ENCODE measurements at regions not wholly inside any gene's neighbourhood (a gene's known extent, or its start where the extent isn't known, plus 50 kb on each side); places are given as distances from the start of the nearest gene placed in this dataset.

DNA sequence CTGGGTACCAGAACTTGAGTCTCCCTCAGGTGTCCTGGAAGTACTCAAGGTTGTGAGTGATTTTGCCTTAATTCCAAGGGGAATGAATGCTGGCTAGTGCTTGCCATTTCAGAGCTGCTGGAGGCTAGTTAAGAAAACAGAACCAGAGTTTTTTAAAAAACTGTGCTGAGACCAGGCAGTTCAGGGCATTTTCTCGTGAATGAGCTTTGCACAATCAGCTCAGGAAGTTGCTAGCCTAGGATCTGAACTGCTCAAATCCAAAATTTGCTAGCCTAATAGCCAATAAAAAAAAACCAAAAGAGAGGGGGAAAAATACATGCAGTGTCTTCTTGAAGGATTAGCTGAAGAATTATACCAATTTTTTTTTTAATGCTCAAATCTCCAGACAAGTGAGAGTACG, 292.7 kb downstream of the FBXW7 start:
- TF ChIP-seq, protein P1, sequence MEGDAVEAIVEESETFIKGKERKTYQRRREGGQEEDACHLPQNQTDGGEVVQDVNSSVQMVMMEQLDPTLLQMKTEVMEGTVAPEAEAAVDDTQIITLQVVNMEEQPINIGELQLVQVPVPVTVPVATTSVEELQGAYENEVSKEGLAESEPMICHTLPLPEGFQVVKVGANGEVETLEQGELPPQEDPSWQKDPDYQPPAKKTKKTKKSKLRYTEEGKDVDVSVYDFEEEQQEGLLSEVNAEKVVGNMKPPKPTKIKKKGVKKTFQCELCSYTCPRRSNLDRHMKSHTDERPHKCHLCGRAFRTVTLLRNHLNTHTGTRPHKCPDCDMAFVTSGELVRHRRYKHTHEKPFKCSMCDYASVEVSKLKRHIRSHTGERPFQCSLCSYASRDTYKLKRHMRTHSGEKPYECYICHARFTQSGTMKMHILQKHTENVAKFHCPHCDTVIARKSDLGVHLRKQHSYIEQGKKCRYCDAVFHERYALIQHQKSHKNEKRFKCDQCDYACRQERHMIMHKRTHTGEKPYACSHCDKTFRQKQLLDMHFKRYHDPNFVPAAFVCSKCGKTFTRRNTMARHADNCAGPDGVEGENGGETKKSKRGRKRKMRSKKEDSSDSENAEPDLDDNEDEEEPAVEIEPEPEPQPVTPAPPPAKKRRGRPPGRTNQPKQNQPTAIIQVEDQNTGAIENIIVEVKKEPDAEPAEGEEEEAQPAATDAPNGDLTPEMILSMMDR (conservative IDR thresholded peaks at IDR 0.05; ENCODE audit: low read length), result no peak
- TF ChIP-seq EZH2phosphoT487 (IDR thresholded peaks at IDR 0.05; ENCODE audit: borderline replicate concordance, low read depth, low read length), result no peak

Data from OCI-LY7 (cell line).